K562 (cell line): ENCODE measurements at regions not wholly inside any gene's neighbourhood (a gene's known extent, or its start where the extent isn't known, plus 50 kb on each side); places are given as distances from the start of the nearest gene placed in this dataset.

Experiments
- ATAC-seq: fragments of 200-7000 bp; cut with Tn5 transposase; 3 replicates; pipeline ENCODE4 v1.9.1; 2020; ENCODE audit warnings: moderate library complexity
- BruUV-seq: library from RNA; stranded (reverse); fragments of 400-500 nt; replicated peaks from 2 replicates; lab custom pipeline; 2021; lab: Mats Ljungman, UMichigan
- CTCF ChIA-PET: fragments of 300-600 bp; formaldehyde crosslinking; extraction: SDS; loops from one replicate; lab custom pipeline; 2021; ENCODE audit warnings: low intra/inter-chr PET ratio; lab: Yijun Ruan, JAX
- POLR2A ChIA-PET: fragments of 300-600, 350-650 bp; sonication (Branson Sonifier 250); formaldehyde crosslinking; extraction: SDS; loops from one replicate; lab custom pipeline; 2021; ENCODE audit warnings: antibody characterized with exemption, inconsistent platforms; lab: Yijun Ruan, JAX
- DNase-seq, 4 experiments: peaks; one replicate each; pipeline versions ENCODE4 v3.0.0 to v3.0.0-alpha.2; 2011 to 2018; ENCODE audit warnings: low spot score in 3 of 4, mixed read lengths in 3 of 4; ENCODE audit errors: extremely low read depth in 1 of 4
- FAIRE-seq: peaks from 2 replicates; lab custom pipeline; 2011; peaks lifted over from hg19 to GRCh38; lab: Jason Lieb, UNC
- H2AFZ ChIP-seq: 2 replicates; pipeline ENCODE4 v1.6.0; 2011; ENCODE audit warnings: low read depth, low read length, control low read depth, inconsistent platforms
- H3K27ac ChIP-seq: fragments of 200-600 bp; 3 replicates; pipeline ENCODE4 v1.8.0; 2011; ENCODE audit warnings: low read depth, mild to moderate bottlenecking, control low read depth, inconsistent platforms, low read length, moderate library complexity, mixed read lengths; ENCODE audit errors: extremely low read depth
- H3K27me3 ChIP-seq, 2 experiments: fragments of 300-600 bp in 1 of 2; 2 replicates in 1 of 2; 3 replicates in 1 of 2; pipeline versions ENCODE4 v1.6.0 to v1.8.0; 2011; ENCODE audit warnings: inconsistent platforms in 2 of 2, low read length in 2 of 2, mild to moderate bottlenecking in 1 of 2, mixed read lengths in 1 of 2, moderate library complexity in 1 of 2; ENCODE audit not compliant: control insufficient read depth in 2 of 2, insufficient read depth in 2 of 2
- H3K36me3 ChIP-seq: fragments of 300-600 bp; 3 replicates; pipeline ENCODE4 v1.8.0; 2011; ENCODE audit warnings: mild to moderate bottlenecking, low read length, inconsistent platforms; ENCODE audit not compliant: control insufficient read depth, insufficient read depth
- H3K4me1 ChIP-seq, 2 experiments: fragments of 200-600 bp in 1 of 2; replicated peaks in 1 of 2; 2 replicates in 1 of 2; 3 replicates in 1 of 2; pipeline versions ENCODE4 v1.5.1 to v1.8.0; 2011; ENCODE audit warnings: inconsistent platforms in 2 of 2, low read length in 2 of 2, mild to moderate bottlenecking in 1 of 2, mixed read lengths in 1 of 2, moderate library complexity in 1 of 2; ENCODE audit not compliant: control insufficient read depth in 2 of 2, insufficient read depth in 2 of 2
- H3K4me2 ChIP-seq: 2 replicates; pipeline ENCODE4 v1.6.1; 2011; ENCODE audit warnings: low read length, control low read depth, inconsistent platforms, mixed read lengths; ENCODE audit not compliant: insufficient read depth
- H3K4me3 ChIP-seq: fragments of 200-600 bp; sonication (generic), shearing (Covaris generic); 2 replicates; pipeline ENCODE4 v1.5.1; 2016; ENCODE audit warnings: control low read depth, inconsistent platforms
- H3K79me2 ChIP-seq: fragments of 200-600 bp; 3 replicates; pipeline ENCODE4 v1.8.0; 2011; ENCODE audit warnings: low read length, inconsistent platforms; ENCODE audit not compliant: control insufficient read depth, insufficient read depth
- H3K9ac ChIP-seq, 2 experiments: 2 replicates each; pipeline versions ENCODE4 v1.6.0 to v1.6.1; 2011; ENCODE audit warnings: low read depth in 2 of 2, low read length in 2 of 2, control low read depth in 1 of 2, inconsistent platforms in 1 of 2, mild to moderate bottlenecking in 1 of 2, mixed read lengths in 1 of 2; ENCODE audit not compliant: insufficient read depth in 1 of 2
- H3K9me1 ChIP-seq: one replicate; pipeline ENCODE4 v1.6.0; 2011; ENCODE audit warnings: inconsistent platforms, mild to moderate bottlenecking, low read length, moderate library complexity; ENCODE audit not compliant: control insufficient read depth, insufficient read depth
- H3K9me3 ChIP-seq: replicated peaks from 2 replicates; pipeline ENCODE4 v1.5.1; 2011; ENCODE audit warnings: low read depth, low read length, inconsistent platforms; ENCODE audit not compliant: control insufficient read depth, insufficient read depth
- H4K20me1 ChIP-seq: replicated peaks from 2 replicates; pipeline ENCODE4 v1.6.1; 2011; ENCODE audit warnings: low read length, inconsistent platforms, mixed read lengths; ENCODE audit not compliant: control insufficient read depth, insufficient read depth
- ELF1 ChIP-seq: fragments of 200-800 bp; sonication (Bioruptor generic); IDR thresholded peaks from 2 replicates; pipeline ENCODE4 v1.6.1; 2016; ENCODE audit warnings: missing genetic modification characterization, missing compliant biosample characterization
- HBP1 ChIP-seq: fragments of 450-650 bp; formaldehyde crosslinking; IDR thresholded peaks from 2 replicates; pipeline ENCODE4 v1.4.0; 2022; ENCODE audit warnings: missing genetic modification characterization
- HNRNPLL ChIP-seq: fragments of 200-400 bp; formaldehyde crosslinking; IDR thresholded peaks from 2 replicates; pipeline ENCODE4 v1.6.1; 2017; ENCODE audit warnings: low read length, low read depth, mild to moderate bottlenecking; ENCODE audit not compliant: poor library complexity, severe bottlenecking
- NCOA2 ChIP-seq, 2 experiments: fragments of 450-650 bp; IDR thresholded peaks; 2 replicates each; pipeline ENCODE4 v1.6.1; 2018; ENCODE audit warnings: mild to moderate bottlenecking in 2 of 2, moderate library complexity in 1 of 2; ENCODE audit not compliant: partially characterized antibody in 2 of 2
- NR2C2 ChIP-seq, 2 experiments: fragments of 200-800 bp in 1 of 2; sonication (Bioruptor generic) in 1 of 2; sonication (generic) in 1 of 2; formaldehyde crosslinking in 1 of 2; IDR thresholded peaks; 2 replicates each; pipeline versions ENCODE4 v1.6.1 to v1.8.0; 2016 to 2022; ENCODE audit warnings: mild to moderate bottlenecking in 1 of 2, missing compliant biosample characterization in 1 of 2, missing genetic modification characterization in 1 of 2, missing genetic modification reagents in 1 of 2
- PRMT5 ChIP-seq: sonication (generic); formaldehyde crosslinking; IDR thresholded peaks from 2 replicates; pipeline ENCODE4 v1.5.0; 2020; ENCODE audit warnings: missing genetic modification reagents
- RAD21 ChIP-seq, 2 experiments: fragments of 250-450 bp in 1 of 2; fragments of 450-650 bp in 1 of 2; sonication (Bioruptor Pico) in 1 of 2; formaldehyde crosslinking in 1 of 2; IDR thresholded peaks in 1 of 2; conservative IDR thresholded peaks in 1 of 2; 2 replicates each; pipeline versions ENCODE4 v1.4.0 to v1.8.0; 2020 to 2022; ENCODE audit warnings: mild to moderate bottlenecking in 2 of 2, moderate library complexity in 1 of 2
- RBM17 ChIP-seq: fragments of 200-400 bp; formaldehyde crosslinking; IDR thresholded peaks from 2 replicates; pipeline ENCODE4 v1.6.1; 2017; ENCODE audit warnings: low read depth, mild to moderate bottlenecking, low read length, borderline replicate concordance
- TCF15 ChIP-seq: fragments of 250-450 bp; sonication (Bioruptor Pico); IDR thresholded peaks from 2 replicates; pipeline ENCODE4 v1.8.0; 2022; ENCODE audit warnings: moderate library complexity, mild to moderate bottlenecking, inconsistent platforms
- ZNF584 ChIP-seq: fragments of 200-800 bp; sonication (Bioruptor generic); IDR thresholded peaks from 2 replicates; pipeline ENCODE4 v1.6.1; 2016; ENCODE audit warnings: low read depth, mild to moderate bottlenecking, missing genetic modification characterization, missing compliant biosample characterization
- ZNF592 ChIP-seq: fragments of 450-650 bp; IDR thresholded peaks from 2 replicates; pipeline ENCODE4 v1.6.1; 2017; ENCODE audit warnings: antibody characterized with exemption, mild to moderate bottlenecking
- in situ Hi-C: fragments of 300-500 bp; cut with MboI; formaldehyde crosslinking; loops from 4 replicates; pipeline ENCODE4 v1.15.0; 2018; ENCODE audit warnings: inconsistent platforms, mixed read lengths
- intact Hi-C: fragments of 100-400 bp; cut with micrococcal nuclease; formaldehyde crosslinking; loops from 2 replicates; pipeline ENCODE4 v1.14.2; 2022

GRCh38 chr2:126482582-126483464 is 173.1 kb upstream of the GYPC start (continued):
- TF ChIP-seq RAD21 (CRISPR knock-in tag; conservative IDR thresholded peaks at IDR 0.05 in 1 of 2, IDR thresholded peaks at IDR 0.05 in 1 of 2) = peak; percentile 34 to 62; a peak in 3 of 4 replicates
- TF ChIP-seq, all 486 proteins: peak for 4

- Histone ChIP-seq H3K4me2 (no peak overlapping the region), H3K36me3 (no peaks in the 10 kb centered on the region), H3K9me1 (no peaks in the 10 kb centered on the region), H3K9me3 (no peaks in the 10 kb centered on the region), H3K79me2 (no peaks in the 10 kb centered on the region), H4K20me1 (no peaks in the 10 kb centered on the region), H3K9ac (no peak overlapping the region), H3K27me3 (no peaks in the 10 kb centered on the region), H2AFZ (no peak overlapping the region), H3K4me3 (no peak overlapping the region), H3K27ac (no peak overlapping the region), H3K4me1 (no peaks in the 10 kb centered on the region)
- ATAC-seq (no peak), FAIRE-seq (no peak), DNase-seq (no peak)
- no TSS peak for BruUV-seq
- in situ Hi-C loops = no loop called here
- CTCF ChIA-PET = no interaction called here
- intact Hi-C loops = no loop called here
- POLR2A ChIA-PET = interaction anchor here (1.1 kb wide), 1 partner anchor 262 kb away, joined by 3 read pairs; no protein-coding TSS in a partner anchor
- TF ChIP-seq HNRNPLL (no peak), NR2C2 (CRISPR knock-in tag; IDR thresholded peaks at IDR 0.05) (no peak), NR2C2 (tag; IDR thresholded peaks at IDR 0.05) (no peak), NCOA2 (IDR thresholded peaks at IDR 0.05; ENCODE audit: partially characterized antibody in 2 of 2) (no peak), ZNF584 (CRISPR knock-in tag) (no peak), HBP1 (no peak), TCF15 (no peak), PRMT5 (CRISPR knock-in tag) (no peak), RBM17 (no peak), ELF1 (no peak), ZNF592 (no peak)
Measured at GRCh38 chr2:126494593-126494992, 161.4 kb upstream of the GYPC start.
